Testis (tissue), 2 donors: ENCODE measurements at regions not wholly inside any gene's neighbourhood (a gene's known extent, or its start where the extent isn't known, plus 50 kb on each side); places are given as distances from the start of the nearest gene placed in this dataset.

Experiments used
- DNase-seq: peaks from one replicate; pipeline ENCODE4 v3.0.0-alpha.2; 2019
- H3K27ac ChIP-seq, 2 donors: fragments of 200-600 bp; sonication (generic); one replicate each; pipeline ENCODE4 v1.5.1; 2019
- H3K27me3 ChIP-seq: fragments of 200-600 bp; sonication (generic); one replicate; pipeline ENCODE4 v1.5.1; 2019
- H3K36me3 ChIP-seq: fragments of 200-600 bp; sonication (generic); one replicate; pipeline ENCODE4 v1.5.1; 2017; ENCODE audit warnings: low read depth; ENCODE audit errors: missing control alignments
- H3K4me1 ChIP-seq: fragments of 200-600 bp; sonication (generic); one replicate; pipeline ENCODE4 v1.5.1; 2019
- H3K4me3 ChIP-seq, 2 donors: fragments of 200-600 bp; sonication (generic); one replicate each; pipeline ENCODE4 v1.5.1; 2017 to 2019
- H3K9me3 ChIP-seq: fragments of 200-600 bp; sonication (generic); one replicate; pipeline ENCODE4 v1.5.1; 2017
- CTCF ChIP-seq, 3 experiments: fragments of 450-650 bp in 2 of 3; fragments of 200-600 bp in 1 of 3; sonication (generic) in 1 of 3; IDR thresholded peaks; one replicate each; pipeline ENCODE4 v1.5.1; 2016 to 2019; ENCODE audit warnings: antibody characterized with exemption in 3 of 3, mild to moderate bottlenecking in 2 of 3, moderate library complexity in 1 of 3
- POLR2A ChIP-seq: fragments of 450-650 bp; IDR thresholded peaks from one replicate; pipeline ENCODE4 v1.6.1; 2017; ENCODE audit warnings: antibody characterized with exemption, mild to moderate bottlenecking, moderate library complexity
- WGBS, 2 donors: methylation state at CpG; one replicate each; pipeline ENCODE4 v1.1.5; 2018; 5-methylcytosine and 5-hydroxymethylcytosine counted together
- intact Hi-C: fragments of 100-400 bp; cut with DNase I; formaldehyde crosslinking; loops from one replicate; pipeline ENCODE4 v1.15.1; 2023; ENCODE audit warnings: low total_unique reads

GRCh38 chr3:124535306-124535705 lies 194.9 kb upstream of the UMPS start:
- H3K36me3 ChIP-seq, result no peaks in the 10 kb centered on the region
- peaks cover 9% of the 10 kb centered on the region for H3K4me1 ChIP-seq
- intact Hi-C loops, result no loop called here
- H3K9me3 ChIP-seq, result no peaks in the 10 kb centered on the region
- DNase-seq, result no peak
- no peak for TF ChIP-seq POLR2A
- TF ChIP-seq CTCF (IDR thresholded peaks at IDR 0.05), result no peak
- H3K4me3 ChIP-seq, result no peak overlapping the region
- no peaks in the 10 kb centered on the region for H3K27me3 ChIP-seq
- H3K27ac ChIP-seq, result no peak overlapping the region
- WGBS, 2 donors, result 76 to 77% methylated on average over 1 of the region's 1 CpG

- Histone ChIP-seq H3K4me3 (no peak overlapping the region), H3K4me1 (peaks cover 11% of the 10 kb centered on the region), H3K9me3 (no peaks in the 10 kb centered on the region), H3K27me3 (no peaks in the 10 kb centered on the region), H3K36me3 (no peaks in the 10 kb centered on the region), H3K27ac (no peak overlapping the region)
- WGBS, 2 donors, result 60 to 75% methylated on average over 6 of the region's 6 CpGs
- TF ChIP-seq POLR2A (no peak), CTCF (IDR thresholded peaks at IDR 0.05) (no peak)
- intact Hi-C loops, result no loop called here
- DNase-seq, result no peak
Observed at GRCh38 chr3:124540550-124541211, 189.6 kb upstream of the UMPS start.

- no peaks in the 10 kb centered on the region for H3K9me3 ChIP-seq
- H3K27me3 ChIP-seq, result no peaks in the 10 kb centered on the region
- TF ChIP-seq CTCF (IDR thresholded peaks at IDR 0.05) (no peak), POLR2A (no peak)
- peaks cover 11% of the 10 kb centered on the region for H3K4me1 ChIP-seq
- WGBS, 2 donors, result 70 to 73% methylated on average over 6 of the region's 6 CpGs
- no peak overlapping the region for H3K4me3 ChIP-seq
- H3K36me3 ChIP-seq, result no peaks in the 10 kb centered on the region
- intact Hi-C loops, result no loop called here
- DNase-seq, result no peak
- no peak overlapping the region for H3K27ac ChIP-seq
Observed at GRCh38 chr3:124542214-124542869, 187.9 kb upstream of the UMPS start.

- Histone ChIP-seq H3K4me3 (no peak overlapping the region), H3K9me3 (no peaks in the 10 kb centered on the region), H3K27ac (no peak overlapping the region), H3K36me3 (no peaks in the 10 kb centered on the region), H3K4me1 (no peaks in the 10 kb centered on the region), H3K27me3 (no peaks in the 10 kb centered on the region)
- TF ChIP-seq CTCF (IDR thresholded peaks at IDR 0.05), result no peak
- TF ChIP-seq POLR2A, result no peak
- DNase-seq, result no peak
- WGBS, 2 donors, result 79 to 88% methylated on average over 3 of the region's 3 CpGs
- intact Hi-C loops, result no loop called here
Observed at GRCh38 chr3:124545891-124546290, 184.4 kb upstream of the UMPS start.

- no peak for DNase-seq
- Histone ChIP-seq H3K36me3 (no peaks in the 10 kb centered on the region), H3K27me3 (no peaks in the 10 kb centered on the region), H3K4me1 (peaks cover 12% of the 10 kb centered on the region), H3K4me3 (no peak overlapping the region), H3K9me3 (no peaks in the 10 kb centered on the region), H3K27ac (no peak overlapping the region)
- WGBS, 2 donors, result 62 to 67% methylated on average over 5 of the region's 5 CpGs
- intact Hi-C loops, result loop anchor here (10.0 kb wide), 1 partner anchor 897 kb away; no protein-coding TSS in a partner anchor
- TF ChIP-seq CTCF (IDR thresholded peaks at IDR 0.05) (no peak), POLR2A (no peak)
Observed at GRCh38 chr3:124552224-124552623, 178.0 kb upstream of the UMPS start.
